HepG2 (cell line): ENCODE measurements at regions not wholly inside any gene's neighbourhood (a gene's known extent, or its start where the extent isn't known, plus 50 kb on each side); places are given as distances from the start of the nearest gene placed in this dataset.

ENCODE experiments used
- CTCF ChIP-seq: sonication (generic); formaldehyde crosslinking; IDR thresholded peaks from 2 replicates; pipeline ENCODE4 v1.5.0; 2020; ENCODE audit warnings: mild to moderate bottlenecking, missing genetic modification reagents, moderate library complexity
- KDM5A ChIP-seq: fragments of 200-600 bp; sonication (generic); IDR thresholded peaks from 2 replicates; pipeline ENCODE4 v1.7.0; 2018; ENCODE audit warnings: antibody characterized with exemption, mild to moderate bottlenecking, low read length, borderline replicate concordance
- RFX5 ChIP-seq: IDR thresholded peaks from 2 replicates; pipeline ENCODE4 v1.6.1; 2011; ENCODE audit warnings: low read depth, low read length, improper control_type of control experiment
- TGIF2 ChIP-seq: IDR thresholded peaks from 2 replicates; pipeline ENCODE4 v1.6.1; 2016; ENCODE audit warnings: control low read depth, missing compliant biosample characterization
- ZNF333 ChIP-seq: sonication (generic); formaldehyde crosslinking; IDR thresholded peaks from 2 replicates; pipeline ENCODE4 v1.4.0; 2020; ENCODE audit warnings: mild to moderate bottlenecking, missing genetic modification reagents, borderline replicate concordance
- ZNF710 ChIP-seq: sonication (generic); formaldehyde crosslinking; IDR thresholded peaks from 2 replicates; pipeline ENCODE4 v1.5.0; 2020; ENCODE audit warnings: mild to moderate bottlenecking, missing genetic modification reagents, borderline replicate concordance

DNA sequence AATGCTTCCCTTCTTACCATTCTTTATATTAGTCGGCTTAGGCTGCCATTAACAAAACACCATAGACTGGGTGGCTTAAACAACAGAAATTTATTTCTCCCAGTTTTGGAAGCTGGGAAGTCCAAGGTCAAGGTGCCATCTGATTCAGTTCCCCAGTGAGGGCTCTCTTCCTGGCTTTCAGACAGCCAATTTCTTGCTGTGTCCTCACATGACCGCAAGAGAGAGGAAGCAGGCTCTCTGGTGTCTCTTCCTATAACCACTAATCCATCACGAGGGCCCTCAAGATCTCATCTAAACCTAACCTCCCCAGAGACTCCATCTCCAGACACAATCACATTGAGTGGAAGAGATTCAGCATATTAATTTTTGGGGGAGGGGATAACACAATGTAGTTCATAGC, 193.0 kb upstream of the SGK1 start:
- no peak for TF ChIP-seq ZNF710
- no peak for TF ChIP-seq ZNF333 (CRISPR knock-in tag)
- no peak for TF ChIP-seq CTCF (CRISPR knock-in tag)
- no peak for TF ChIP-seq RFX5
- TF ChIP-seq TGIF2 (CRISPR knock-in tag), result no peak
- TF ChIP-seq KDM5A, result no peak
